ENCODE measurements at regions not wholly inside any gene's neighbourhood (a gene's known extent, or its start where the extent isn't known, plus 50 kb on each side); places are given as distances from the start of the nearest gene placed in this dataset.

DNA sequence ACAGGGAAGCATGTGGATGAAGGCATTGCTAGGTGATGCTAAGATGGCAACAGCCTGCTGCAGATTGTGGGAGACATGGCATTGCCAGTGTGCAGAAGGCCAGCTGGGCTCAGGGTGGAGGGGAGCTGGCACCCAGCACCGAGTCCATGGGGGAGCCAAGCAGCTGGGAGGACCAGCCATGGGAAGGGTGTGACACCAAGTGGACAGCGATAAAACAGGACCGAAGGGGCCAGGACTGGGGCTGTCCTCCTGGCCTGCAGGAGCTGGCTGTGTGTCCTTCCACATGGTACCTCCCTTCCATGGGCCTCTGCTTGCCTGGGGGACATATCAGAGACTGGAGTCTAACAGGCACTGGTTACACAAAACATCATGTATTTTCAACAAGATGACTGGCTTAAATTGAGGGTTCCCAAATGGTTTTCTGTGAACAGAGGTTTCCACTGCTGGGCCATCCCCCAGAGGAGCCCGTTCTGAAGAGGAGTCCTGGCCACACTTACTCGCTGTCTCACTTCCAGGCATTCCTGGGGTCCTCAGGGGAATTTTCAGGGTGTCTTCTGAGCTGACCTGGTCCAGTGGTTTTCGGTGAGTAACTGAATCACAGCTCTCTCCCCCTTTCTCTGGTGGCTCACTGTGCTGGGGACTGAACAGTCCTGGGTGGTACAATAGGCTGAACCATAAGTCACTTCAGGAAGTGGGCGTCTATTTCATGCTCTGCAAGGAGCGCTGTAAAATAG, 60.4 kb upstream of the TNP1 start:
- TF ChIP-seq, protein P1, sequence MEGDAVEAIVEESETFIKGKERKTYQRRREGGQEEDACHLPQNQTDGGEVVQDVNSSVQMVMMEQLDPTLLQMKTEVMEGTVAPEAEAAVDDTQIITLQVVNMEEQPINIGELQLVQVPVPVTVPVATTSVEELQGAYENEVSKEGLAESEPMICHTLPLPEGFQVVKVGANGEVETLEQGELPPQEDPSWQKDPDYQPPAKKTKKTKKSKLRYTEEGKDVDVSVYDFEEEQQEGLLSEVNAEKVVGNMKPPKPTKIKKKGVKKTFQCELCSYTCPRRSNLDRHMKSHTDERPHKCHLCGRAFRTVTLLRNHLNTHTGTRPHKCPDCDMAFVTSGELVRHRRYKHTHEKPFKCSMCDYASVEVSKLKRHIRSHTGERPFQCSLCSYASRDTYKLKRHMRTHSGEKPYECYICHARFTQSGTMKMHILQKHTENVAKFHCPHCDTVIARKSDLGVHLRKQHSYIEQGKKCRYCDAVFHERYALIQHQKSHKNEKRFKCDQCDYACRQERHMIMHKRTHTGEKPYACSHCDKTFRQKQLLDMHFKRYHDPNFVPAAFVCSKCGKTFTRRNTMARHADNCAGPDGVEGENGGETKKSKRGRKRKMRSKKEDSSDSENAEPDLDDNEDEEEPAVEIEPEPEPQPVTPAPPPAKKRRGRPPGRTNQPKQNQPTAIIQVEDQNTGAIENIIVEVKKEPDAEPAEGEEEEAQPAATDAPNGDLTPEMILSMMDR (IDR thresholded peaks at IDR 0.05; ENCODE audit: insufficient read depth, low read depth, low read length) = no peak
- TF ChIP-seq EZH2 (IDR thresholded peaks at IDR 0.05; ENCODE audit: insufficient read depth, low read length) = no peak
